ENCODE measurements at regions not wholly inside any gene's neighbourhood (a gene's known extent, or its start where the extent isn't known, plus 50 kb on each side); places are given as distances from the start of the nearest gene placed in this dataset.

GRCh38 chr4:24298911-24299310 is 285.4 kb downstream of the DHX15 start:
- H3K27me3 Mint-ChIP-seq = peaks cover 0 to 11% (median 5%) of the 10 kb centered on the region in 5 donors
- no peak for ATAC-seq
- POLR2A ChIA-PET = no interaction called here

GRCh38 chr4:24287096-24287495 is 297.3 kb downstream of the DHX15 start:
- POLR2A ChIA-PET = no interaction called here

More at GRCh38 chr4:24298911-24299310, 285.4 kb downstream of the DHX15 start:
- no peak for DNase-seq
- no peaks in the 10 kb centered on the region for H3K36me3 Mint-ChIP-seq
- no peaks in the 10 kb centered on the region for H3K4me1 Mint-ChIP-seq
- no peak overlapping the region for H3K4me3 Mint-ChIP-seq
- peaks cover 0 to 3% (median 0%) of the 10 kb centered on the region in 9 donors for H3K9me3 Mint-ChIP-seq
- H3K27ac Mint-ChIP-seq = no peak overlapping the region

GRCh38 chr4:24285759-24286158 is 298.6 kb downstream of the DHX15 start:
- peaks cover 0 to 12% (median 4%) of the 10 kb centered on the region in 5 donors for H3K27me3 Mint-ChIP-seq
- POLR2A ChIA-PET = no interaction called here
- H3K4me3 Mint-ChIP-seq = no peak overlapping the region
- DNase-seq (no peak), ATAC-seq (no peak)
- peaks cover 0 to 13% (median 5%) of the 10 kb centered on the region in 9 donors for H3K9me3 Mint-ChIP-seq
- no peaks in the 10 kb centered on the region for H3K4me1 Mint-ChIP-seq
- no peak overlapping the region for H3K27ac Mint-ChIP-seq
- no peaks in the 10 kb centered on the region for H3K36me3 Mint-ChIP-seq

More at GRCh38 chr4:24287096-24287495, 297.3 kb downstream of the DHX15 start:
- Mint-ChIP-seq H3K27ac (no peak overlapping the region), H3K9me3 (peaks cover 0 to 20% (median 10%) of the 10 kb centered on the region in 9 donors), H3K4me1 (no peaks in the 10 kb centered on the region), H3K4me3 (no peak overlapping the region), H3K36me3 (no peaks in the 10 kb centered on the region), H3K27me3 (peaks cover 0 to 16% (median 4%) of the 10 kb centered on the region in 5 donors)
- ATAC-seq = no peak
- DNase-seq = no peak

- no peak for DNase-seq
- POLR2A ChIA-PET = no interaction called here
- Mint-ChIP-seq H3K27ac (no peak overlapping the region), H3K4me3 (no peak overlapping the region), H3K4me1 (no peaks in the 10 kb centered on the region), H3K36me3 (no peaks in the 10 kb centered on the region), H3K9me3 (peaks cover 0 to 9% (median 0%) of the 10 kb centered on the region in 9 donors), H3K27me3 (peaks cover 0 to 25% (median 5%) of the 10 kb centered on the region in 5 donors)
- ATAC-seq = no peak
Measured at GRCh38 chr4:24282446-24282845, 301.9 kb downstream of the DHX15 start.

GRCh38 chr4:24279911-24280375 is 304.4 kb downstream of the DHX15 start:
- Mint-ChIP-seq H3K4me3 (no peak overlapping the region), H3K27ac (no peak overlapping the region), H3K36me3 (no peaks in the 10 kb centered on the region), H3K4me1 (no peaks in the 10 kb centered on the region), H3K9me3 (peaks cover 0 to 7% (median 0%) of the 10 kb centered on the region in 9 donors), H3K27me3 (peaks cover 0 to 40% (median 9%) of the 10 kb centered on the region in 5 donors)
- ATAC-seq (no peak), DNase-seq (no peak)
- POLR2A ChIA-PET = no interaction called here

GRCh38 chr4:24279469-24279868 is 304.9 kb downstream of the DHX15 start:
- Mint-ChIP-seq H3K27me3 (peaks cover 0 to 40% (median 9%) of the 10 kb centered on the region in 5 donors), H3K4me3 (no peak overlapping the region), H3K36me3 (no peaks in the 10 kb centered on the region), H3K27ac (no peak overlapping the region), H3K9me3 (peaks cover 0 to 6% (median 0%) of the 10 kb centered on the region in 9 donors), H3K4me1 (no peaks in the 10 kb centered on the region)
- ATAC-seq (no peak), DNase-seq (no peak)
- POLR2A ChIA-PET = no interaction called here

GRCh38 chr4:24278693-24279092 is 305.7 kb downstream of the DHX15 start:
- DNase-seq (no peak), ATAC-seq (no peak)
- H3K36me3 Mint-ChIP-seq = no peaks in the 10 kb centered on the region
- H3K9me3 Mint-ChIP-seq = peaks cover 0 to 3% (median 0%) of the 10 kb centered on the region in 9 donors
- POLR2A ChIA-PET = no interaction called here
- no peak overlapping the region for H3K4me3 Mint-ChIP-seq
- no peaks in the 10 kb centered on the region for H3K4me1 Mint-ChIP-seq
- H3K27me3 Mint-ChIP-seq = peaks cover 0 to 40% (median 9%) of the 10 kb centered on the region in 5 donors
- H3K27ac Mint-ChIP-seq = no peak overlapping the region

GRCh38 chr4:24274381-24274941 is 309.9 kb downstream of the DHX15 start:
- no peaks in the 10 kb centered on the region for H3K36me3 Mint-ChIP-seq
- peaks cover 0 to 3% (median 0%) of the 10 kb centered on the region in 9 donors for H3K9me3 Mint-ChIP-seq
- ATAC-seq = no peak
- no peak overlapping the region for H3K4me3 Mint-ChIP-seq
- H3K4me1 Mint-ChIP-seq = no peaks in the 10 kb centered on the region
- H3K27me3 Mint-ChIP-seq = peaks cover 0 to 31% (median 6%) of the 10 kb centered on the region in 5 donors
- DNase-seq = no peak
- POLR2A ChIA-PET = no interaction called here
- no peak overlapping the region for H3K27ac Mint-ChIP-seq

- no peak for ATAC-seq
- Mint-ChIP-seq H3K9me3 (peaks cover 0 to 2% (median 0%) of the 10 kb centered on the region in 9 donors), H3K4me1 (no peaks in the 10 kb centered on the region)
Measured at GRCh38 chr4:24273136-24273535, 311.2 kb downstream of the DHX15 start.

GRCh38 chr4:24266951-24267722 is 317.2 kb downstream of the DHX15 start:
- H3K4me1 Mint-ChIP-seq = no peaks in the 10 kb centered on the region
- POLR2A ChIA-PET = no interaction called here
- no peak overlapping the region for H3K27ac Mint-ChIP-seq
- DNase-seq (no peak), ATAC-seq (no peak)
- peaks cover 0 to 5% (median 2%) of the 10 kb centered on the region in 5 donors for H3K27me3 Mint-ChIP-seq
- peaks cover 0 to 2% (median 0%) of the 10 kb centered on the region in 9 donors for H3K9me3 Mint-ChIP-seq
- no peak overlapping the region for H3K4me3 Mint-ChIP-seq
- H3K36me3 Mint-ChIP-seq = no peaks in the 10 kb centered on the region

More at GRCh38 chr4:24273136-24273535, 311.2 kb downstream of the DHX15 start:
- Mint-ChIP-seq H3K4me3 (no peak overlapping the region), H3K27me3 (peaks cover 0 to 18% (median 4%) of the 10 kb centered on the region in 5 donors), H3K36me3 (no peaks in the 10 kb centered on the region), H3K27ac (no peak overlapping the region)
- DNase-seq = no peak
- POLR2A ChIA-PET = no interaction called here

- peaks cover 0 to 10% (median 0%) of the 10 kb centered on the region in 9 donors for H3K9me3 Mint-ChIP-seq
- no peaks in the 10 kb centered on the region for H3K36me3 Mint-ChIP-seq
- H3K4me3 Mint-ChIP-seq = no peak overlapping the region
- ATAC-seq = no peak
- H3K27me3 Mint-ChIP-seq = peaks cover 3 to 11% (median 5%) of the 10 kb centered on the region in 5 donors
- POLR2A ChIA-PET = no interaction called here
- no peaks in the 10 kb centered on the region for H3K4me1 Mint-ChIP-seq
- DNase-seq = no peak
- H3K27ac Mint-ChIP-seq = no peak overlapping the region
Measured at GRCh38 chr4:24265989-24266388, 318.4 kb downstream of the DHX15 start.

- POLR2A ChIA-PET = no interaction called here
- DNase-seq (no peak), ATAC-seq (no peak)
- Mint-ChIP-seq H3K27ac (no peak overlapping the region), H3K9me3 (peaks cover 0 to 10% (median 0%) of the 10 kb centered on the region in 9 donors), H3K4me3 (no peak overlapping the region), H3K27me3 (peaks cover 3 to 15% (median 5%) of the 10 kb centered on the region in 5 donors), H3K4me1 (no peaks in the 10 kb centered on the region), H3K36me3 (no peaks in the 10 kb centered on the region)
Measured at GRCh38 chr4:24262616-24263015, 321.7 kb downstream of the DHX15 start.

- Mint-ChIP-seq H3K9me3 (peaks cover 0 to 10% (median 0%) of the 10 kb centered on the region in 9 donors), H3K27ac (no peak overlapping the region), H3K4me3 (no peak overlapping the region), H3K27me3 (peaks cover 3 to 15% (median 5%) of the 10 kb centered on the region in 5 donors), H3K4me1 (no peaks in the 10 kb centered on the region), H3K36me3 (no peaks in the 10 kb centered on the region)
- ATAC-seq (no peak), DNase-seq (no peak)
- POLR2A ChIA-PET = no interaction called here
Measured at GRCh38 chr4:24262084-24262483, 322.3 kb downstream of the DHX15 start.
